ENCODE measurements at regions not wholly inside any gene's neighbourhood (a gene's known extent, or its start where the extent isn't known, plus 50 kb on each side); places are given as distances from the start of the nearest gene placed in this dataset.

DNA sequence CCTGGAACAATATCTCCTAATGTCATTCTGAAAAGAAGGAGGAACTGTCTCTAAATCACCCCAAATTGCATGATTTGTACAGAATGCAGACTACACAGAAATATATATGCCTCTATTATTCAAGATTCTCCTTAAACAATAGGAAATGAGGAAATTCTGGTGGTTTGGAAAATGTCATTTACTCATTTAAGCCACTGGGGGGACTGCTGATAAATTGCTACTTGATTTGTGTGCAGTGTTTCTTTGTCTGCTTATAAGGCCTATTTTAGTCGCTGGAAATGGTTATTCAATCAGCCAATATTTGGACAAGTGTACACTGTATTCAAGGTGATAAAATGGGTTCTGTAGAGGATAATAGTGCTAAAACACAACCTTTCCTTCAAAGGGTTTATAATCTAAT lies 801.9 kb upstream of the CELF4 start:
- DNase-seq (ENCODE audit: low read depth, low spot score), result no peak

DNA sequence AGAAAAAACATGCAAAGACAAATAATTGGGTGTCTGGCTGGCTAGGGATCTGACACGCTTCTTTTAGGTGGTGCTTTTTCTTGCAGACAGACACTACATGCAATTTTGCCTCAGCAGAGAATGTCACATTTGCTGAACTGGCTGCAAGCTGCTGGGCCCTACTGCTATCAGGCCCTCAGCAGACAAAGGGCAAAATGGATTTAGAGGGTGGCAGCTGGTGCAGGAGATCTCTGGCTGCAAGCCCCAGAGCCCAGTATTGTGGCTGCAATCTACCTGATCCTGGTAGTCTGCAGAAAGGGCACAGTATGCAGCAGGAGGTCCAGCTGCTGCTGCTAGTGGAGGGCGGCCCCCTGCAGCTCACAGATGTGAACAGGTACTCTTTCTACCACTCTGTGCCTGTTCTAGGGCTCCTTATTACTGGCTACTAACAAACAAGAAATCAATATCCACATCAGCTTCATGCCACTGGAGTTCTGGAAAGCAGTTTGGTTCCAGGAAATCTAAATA lies 796.7 kb upstream of the CELF4 start:
- no peak for DNase-seq (ENCODE audit: low read depth, low spot score)

DNA sequence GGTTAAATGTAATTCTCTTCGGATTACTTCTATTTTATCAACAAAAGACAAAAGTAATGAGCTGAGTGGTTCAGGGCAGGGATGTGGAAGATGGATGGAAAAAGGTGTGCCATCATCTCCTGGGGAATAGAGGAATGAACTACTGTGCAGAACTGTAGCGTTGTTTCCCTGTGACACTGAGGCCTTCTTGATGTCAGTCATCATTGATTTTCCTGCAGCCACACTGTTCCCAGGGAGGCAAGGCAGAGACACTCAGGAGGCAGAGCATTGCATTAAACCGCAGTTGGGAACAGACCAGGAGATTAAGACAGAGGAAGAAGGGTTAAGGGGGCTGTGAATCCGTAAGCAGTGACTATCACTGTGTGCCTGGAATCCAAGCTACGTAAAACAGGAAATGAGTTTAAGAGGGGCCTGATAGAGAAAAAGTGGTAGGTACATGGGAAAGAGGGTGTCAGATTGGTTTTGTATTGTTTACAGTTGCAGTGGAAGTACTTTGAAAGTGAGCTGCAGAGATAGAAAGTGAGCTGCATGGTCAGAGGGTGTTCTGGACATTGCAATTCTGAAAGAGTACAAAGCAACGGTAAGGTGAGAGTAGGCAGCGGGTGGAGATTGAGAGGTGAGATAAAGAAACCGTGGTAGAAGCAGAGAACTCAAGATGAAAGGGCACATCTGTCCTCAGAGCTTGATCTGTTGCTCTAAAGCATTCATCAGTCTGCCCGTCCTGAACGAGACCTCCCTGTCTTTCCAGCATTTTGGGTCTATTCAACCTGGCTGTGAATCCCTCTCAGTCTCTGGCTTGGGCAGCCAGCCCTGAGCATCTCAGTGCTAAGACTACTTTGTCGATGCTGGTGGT lies 793.4 kb upstream of the CELF4 start:
- DNase-seq (ENCODE audit: low read depth, low spot score), result no peak

DNA sequence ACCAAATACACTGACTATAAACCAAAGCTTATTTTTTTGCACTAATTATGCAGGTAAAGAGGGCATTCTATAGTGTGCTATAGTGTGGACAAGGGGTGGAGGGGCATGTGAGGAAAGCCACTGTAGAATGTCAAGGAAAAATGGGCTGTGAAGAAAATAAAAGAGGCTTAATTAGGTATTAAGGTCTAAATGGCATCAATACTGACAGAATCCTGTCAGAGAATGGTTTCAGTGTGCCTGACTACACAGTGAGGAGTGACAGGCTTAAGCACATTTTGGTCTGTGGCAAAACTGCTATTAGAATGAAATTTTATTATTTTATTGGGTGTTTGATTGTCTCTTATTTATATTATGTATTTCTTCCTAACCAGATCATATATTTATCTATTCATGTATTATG lies 787.6 kb upstream of the CELF4 start:
- no peak for DNase-seq (ENCODE audit: low read depth, low spot score)

DNA sequence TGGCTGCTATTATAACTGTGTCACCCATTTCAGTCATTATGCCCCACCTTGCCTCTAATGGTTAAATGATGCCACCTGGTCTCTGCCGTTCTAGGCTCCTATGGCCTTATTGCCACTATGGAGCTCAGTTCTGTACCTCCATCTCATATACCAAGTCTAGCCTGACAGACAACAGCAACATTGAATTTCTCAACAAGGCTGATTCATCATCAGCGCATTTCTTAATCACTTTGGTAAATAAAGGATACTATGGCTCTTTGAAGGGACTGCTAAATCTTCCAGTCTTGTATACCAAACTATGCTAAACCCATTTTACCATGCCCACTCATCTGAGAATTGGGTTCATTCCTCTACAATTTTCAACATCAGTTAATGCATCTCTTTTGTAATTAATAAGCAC lies 784.5 kb upstream of the CELF4 start:
- no peak for DNase-seq (ENCODE audit: low read depth, low spot score)

DNA sequence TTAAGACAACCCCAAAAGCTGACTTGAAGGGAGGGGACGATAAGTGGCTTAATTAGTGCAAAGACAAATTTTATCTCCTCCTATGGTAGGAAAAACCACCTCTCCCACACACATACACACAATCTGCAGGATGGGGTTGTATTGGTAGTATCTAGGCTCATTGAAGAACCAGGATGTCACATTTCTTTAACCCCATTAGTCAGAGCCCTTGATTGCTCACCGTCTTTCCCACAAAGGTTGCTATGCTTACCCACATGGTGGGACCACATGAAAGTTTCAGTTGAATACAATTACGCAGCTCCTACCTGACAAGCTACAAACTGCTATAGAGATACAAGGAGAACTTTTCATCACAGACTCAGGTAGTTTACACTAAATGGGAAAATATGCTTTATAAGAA lies 765.0 kb upstream of the CELF4 start:
- no peak for DNase-seq (ENCODE audit: low read depth, low spot score)

DNA sequence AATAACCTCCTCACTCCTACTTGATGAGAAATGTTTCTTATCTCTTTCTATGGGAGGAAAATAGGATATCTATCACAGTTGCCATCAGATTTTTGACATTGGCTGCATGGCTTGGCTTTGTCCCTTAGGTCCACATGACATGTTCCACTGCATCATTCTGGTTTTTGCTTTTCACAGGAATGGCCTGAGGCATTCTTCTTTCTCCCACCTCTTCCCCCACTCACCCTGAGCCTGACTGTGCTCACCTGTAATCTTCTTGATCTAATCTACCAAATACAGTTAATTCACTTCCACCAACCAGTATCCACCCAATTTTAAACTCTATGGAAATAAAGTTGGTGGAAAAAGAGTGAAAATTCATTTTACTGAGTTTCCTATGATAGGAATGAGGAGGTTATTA lies 763.5 kb upstream of the CELF4 start:
- DNase-seq (ENCODE audit: low read depth, low spot score), result no peak

DNA sequence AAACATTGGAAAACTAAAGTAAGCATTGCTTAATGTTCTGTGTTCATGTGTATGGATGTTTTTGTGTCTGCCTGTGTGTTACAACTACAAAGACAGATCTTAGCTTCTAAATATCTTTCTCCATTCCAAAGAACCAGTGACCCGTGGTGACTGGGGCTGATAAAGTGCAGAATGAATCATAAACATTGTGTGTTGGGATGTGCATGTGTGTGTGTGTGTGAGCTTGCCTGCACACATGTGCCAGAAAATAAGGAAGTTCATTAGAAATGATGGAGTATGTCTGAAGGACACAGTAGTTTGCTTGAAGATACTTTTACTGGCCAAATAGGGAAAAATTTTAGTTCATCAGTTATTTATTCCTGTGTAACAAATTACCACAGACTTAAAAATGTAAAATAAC lies 756.6 kb upstream of the CELF4 start:
- DNase-seq (ENCODE audit: low read depth, low spot score), result no peak

DNA sequence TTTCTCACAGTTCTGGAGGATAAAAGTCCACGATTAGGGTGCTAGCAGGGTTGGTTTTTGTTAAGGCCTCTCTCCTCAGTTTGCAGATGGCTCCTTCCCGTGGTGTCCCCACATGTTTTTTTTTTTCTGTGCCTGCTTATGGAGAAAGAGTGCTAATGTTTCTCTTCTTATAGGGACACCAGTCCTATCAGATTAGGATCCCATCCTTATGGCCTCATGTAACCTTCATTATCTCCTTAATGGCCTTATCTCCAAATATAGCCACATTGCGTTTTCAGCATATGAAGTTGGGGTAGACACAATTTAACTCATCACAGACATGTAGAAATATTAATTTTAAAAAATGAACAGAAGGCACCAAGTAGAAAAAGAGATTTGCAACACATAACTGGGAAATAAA lies 755.7 kb upstream of the CELF4 start:
- no peak for DNase-seq (ENCODE audit: low read depth, low spot score)

DNA sequence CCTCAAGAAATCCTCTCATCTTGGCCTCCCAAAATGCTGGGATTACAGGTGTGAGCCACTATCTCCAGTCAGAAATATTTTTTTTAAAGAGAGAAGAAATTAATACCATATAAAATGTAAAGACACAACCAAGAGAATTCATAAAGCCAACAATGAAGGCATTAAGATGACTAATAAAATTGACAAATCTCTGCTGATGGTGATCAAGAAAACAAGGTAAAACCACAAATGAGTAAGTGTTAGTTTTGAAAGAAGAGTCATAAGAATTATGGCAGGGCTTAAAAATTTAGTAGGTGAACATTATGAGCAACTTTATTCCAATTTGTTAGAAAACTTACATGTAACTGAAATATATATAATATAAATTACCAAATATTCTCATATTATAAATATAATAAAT lies 752.8 kb upstream of the CELF4 start:
- DNase-seq (ENCODE audit: low read depth, low spot score), result no peak

DNA sequence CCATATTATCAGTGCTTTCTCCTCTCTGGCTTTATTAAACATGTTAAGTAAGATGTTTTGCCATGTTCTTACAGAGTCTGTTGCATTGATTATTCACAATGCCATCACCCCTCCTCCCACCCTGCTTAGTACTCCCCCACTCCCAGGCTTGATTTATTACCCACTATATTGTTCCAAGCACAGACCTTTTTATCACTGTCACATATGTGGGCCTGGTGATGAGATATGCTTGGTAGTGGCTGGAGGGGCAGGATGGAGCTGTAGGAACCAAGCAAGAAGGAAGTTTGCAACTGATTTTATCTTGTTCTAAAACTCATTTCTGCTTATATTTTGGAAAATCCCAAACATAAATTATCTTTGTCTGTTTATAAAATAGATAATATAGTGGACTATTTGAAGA lies 748.2 kb upstream of the CELF4 start:
- DNase-seq (ENCODE audit: low read depth, low spot score), result no peak

DNA sequence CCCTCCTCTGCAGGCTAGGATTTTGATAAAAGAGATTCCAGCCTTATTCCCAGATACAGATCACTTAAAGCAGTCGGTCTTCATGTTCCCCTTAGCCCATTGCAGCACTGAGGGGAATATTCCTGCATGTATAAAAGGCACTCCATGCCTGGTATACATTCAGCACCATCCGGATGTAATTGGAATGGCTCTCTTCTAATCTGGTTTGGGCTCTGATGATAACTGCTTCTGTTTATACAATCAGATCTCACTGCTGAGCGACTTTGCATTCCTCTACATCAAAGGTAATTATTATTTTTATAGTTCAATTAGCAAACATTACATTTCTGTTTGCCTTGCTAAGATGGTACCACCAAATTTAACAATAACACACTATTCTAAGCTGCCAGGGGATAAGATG lies 746.9 kb upstream of the CELF4 start:
- DNase-seq (ENCODE audit: low read depth, low spot score), result no peak

DNA sequence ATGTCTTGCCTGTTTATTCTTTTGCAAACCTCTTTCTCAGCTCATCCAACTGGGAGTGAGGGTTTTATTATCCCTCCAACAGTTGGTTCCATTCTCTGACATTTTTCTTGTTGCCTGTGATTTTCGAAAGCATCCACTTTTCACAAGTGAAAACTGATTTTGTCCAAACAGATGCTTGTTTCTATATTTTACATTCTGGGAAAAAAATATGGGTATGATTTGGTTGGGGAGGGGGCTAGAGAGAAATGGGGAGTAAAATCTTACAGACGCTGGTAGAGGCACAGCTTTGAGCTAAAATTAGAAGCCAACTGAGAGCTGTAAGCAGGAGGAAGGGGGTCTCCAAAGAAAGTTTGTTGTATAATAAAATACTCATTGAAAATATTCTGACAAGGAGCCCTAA lies 745.3 kb upstream of the CELF4 start:
- DNase-seq (ENCODE audit: low read depth, low spot score), result no peak

DNA sequence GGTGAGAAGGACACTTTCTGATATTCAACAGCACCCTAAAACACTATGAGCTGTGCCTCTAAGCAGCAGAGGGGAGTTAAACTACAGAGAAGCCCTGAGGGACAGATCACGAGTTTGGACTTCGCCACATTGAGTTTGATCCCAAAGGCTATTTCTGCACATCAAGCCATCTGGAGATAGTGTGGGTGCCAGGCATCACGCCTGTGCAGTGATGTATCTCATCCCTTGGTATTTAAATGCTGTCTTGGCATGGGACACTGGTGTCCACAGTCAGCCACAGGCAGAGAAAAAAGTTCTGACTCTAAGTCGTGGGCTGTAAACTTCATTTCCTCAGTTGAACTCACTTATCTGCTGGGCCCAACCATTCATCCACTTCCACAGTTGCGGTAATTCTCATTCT lies 742.3 kb upstream of the CELF4 start:
- no peak for DNase-seq (ENCODE audit: low read depth, low spot score)

DNA sequence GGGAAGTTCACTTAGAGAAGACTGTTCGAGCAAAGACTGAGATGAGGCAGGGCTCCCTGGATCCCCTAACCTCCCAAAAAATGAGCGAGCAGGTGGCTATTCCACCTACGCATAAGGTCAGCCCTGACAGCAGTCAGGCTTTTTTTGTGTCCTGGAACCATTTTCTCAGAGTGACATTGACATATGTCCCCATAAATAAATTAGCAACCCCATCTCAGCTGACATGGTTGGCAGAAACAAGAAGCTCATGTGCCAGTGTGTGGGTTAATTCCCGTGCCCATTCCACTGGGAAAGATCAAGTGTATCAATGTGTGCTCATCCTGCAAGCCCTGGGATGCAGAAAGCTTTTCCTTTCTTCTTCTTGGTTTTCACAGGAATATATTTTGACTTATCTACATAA lies 740.4 kb upstream of the CELF4 start:
- no peak for DNase-seq (ENCODE audit: low read depth, low spot score)

DNA sequence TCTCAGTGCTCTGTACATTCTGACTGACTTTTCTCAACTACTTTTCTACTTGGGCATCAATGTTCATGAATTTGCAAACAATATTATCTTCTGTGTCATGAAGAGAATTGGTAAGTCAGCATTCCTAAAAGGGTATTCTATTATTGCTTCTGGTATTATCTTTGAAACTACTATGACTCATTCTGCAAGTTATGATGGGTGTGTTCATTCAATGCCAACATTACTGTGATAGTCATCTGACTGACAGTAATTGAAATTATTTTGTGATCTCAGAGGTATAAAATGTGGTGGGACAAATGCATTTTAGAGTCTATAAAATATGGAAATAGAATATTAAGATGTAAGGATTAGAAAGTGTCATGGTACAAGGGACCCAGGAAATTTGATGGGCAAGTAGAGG lies 736.0 kb upstream of the CELF4 start:
- no peak for DNase-seq (ENCODE audit: low read depth, low spot score)

DNA sequence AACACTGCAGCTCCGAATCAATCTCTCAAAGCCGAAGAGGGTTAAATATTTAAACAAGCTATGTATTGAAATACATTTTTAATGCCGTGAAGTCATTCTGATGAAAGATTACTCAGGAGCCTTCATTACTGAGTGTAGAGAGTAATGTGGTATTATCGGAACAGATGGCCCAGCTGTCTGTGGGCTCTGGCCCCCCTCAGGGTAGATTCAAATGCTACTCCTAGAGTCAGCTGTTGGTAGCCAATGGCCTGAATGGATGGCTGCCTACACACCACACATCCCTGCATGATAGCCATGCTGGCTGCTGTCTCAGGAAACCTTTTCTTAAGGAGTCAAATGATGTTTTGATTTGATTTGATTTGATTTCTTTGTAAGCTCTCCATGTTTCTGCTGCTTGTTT lies 732.3 kb upstream of the CELF4 start:
- DNase-seq (ENCODE audit: low read depth, low spot score), result no peak

DNA sequence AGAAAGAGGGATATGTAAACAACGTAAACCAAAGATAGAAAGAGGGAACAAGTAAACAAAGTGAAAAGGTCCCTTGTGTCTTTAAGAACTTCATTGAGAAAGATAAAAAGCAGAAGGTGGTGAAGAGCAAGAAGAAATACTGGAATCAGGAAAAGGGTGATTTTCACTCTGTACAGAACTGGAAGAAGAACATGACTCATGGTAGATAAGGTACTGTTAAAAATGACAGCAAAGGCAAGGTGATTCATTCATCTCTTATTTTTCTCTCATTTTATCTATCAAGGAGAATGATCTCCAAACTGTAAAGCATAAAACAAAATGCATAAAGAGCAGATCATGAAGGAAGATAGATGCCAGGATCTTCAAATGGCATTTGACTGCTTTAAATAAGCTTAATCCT lies 724.6 kb upstream of the CELF4 start:
- no peak for DNase-seq (ENCODE audit: low read depth, low spot score)

DNA sequence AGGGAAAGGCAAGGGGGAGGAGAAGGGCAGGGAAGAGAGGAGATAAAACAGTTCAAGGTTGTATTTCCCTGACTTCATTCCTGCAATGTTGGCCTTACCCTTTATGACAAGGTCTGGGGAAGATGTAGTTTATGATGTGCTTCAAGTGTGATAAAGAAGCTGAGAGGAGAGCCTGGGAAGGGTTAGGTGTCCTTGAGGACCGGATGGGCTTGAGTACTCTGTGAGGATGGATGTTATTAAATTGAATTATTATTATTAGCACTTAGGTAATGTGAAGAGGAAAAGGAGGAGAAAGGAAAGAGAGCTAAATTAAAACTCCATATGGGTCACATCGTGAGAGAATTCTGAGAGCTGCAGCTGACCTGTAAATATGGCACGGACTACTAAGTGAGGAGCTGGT lies 719.4 kb upstream of the CELF4 start:
- no peak for DNase-seq (ENCODE audit: low read depth, low spot score)

DNA sequence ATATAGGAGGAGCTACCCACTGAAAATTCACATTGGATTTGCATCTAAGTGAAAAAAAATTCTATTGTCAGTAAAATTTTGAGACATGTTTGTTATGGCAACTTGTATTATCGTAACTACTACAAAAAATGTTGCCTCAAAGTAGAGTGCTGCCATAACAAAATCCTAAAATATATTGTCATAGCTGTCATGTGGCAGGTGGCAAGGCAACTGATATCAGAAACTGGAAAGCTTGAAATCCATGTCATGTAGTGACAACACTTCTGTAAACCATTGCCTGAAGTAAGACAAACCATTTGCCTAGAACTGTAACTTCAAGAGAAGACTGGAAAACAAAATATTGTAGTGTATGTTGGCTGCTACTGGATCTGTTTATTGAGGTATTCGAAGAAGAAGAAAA lies 697.5 kb upstream of the CELF4 start:
- no peak for DNase-seq (ENCODE audit: low read depth, low spot score)

DNA sequence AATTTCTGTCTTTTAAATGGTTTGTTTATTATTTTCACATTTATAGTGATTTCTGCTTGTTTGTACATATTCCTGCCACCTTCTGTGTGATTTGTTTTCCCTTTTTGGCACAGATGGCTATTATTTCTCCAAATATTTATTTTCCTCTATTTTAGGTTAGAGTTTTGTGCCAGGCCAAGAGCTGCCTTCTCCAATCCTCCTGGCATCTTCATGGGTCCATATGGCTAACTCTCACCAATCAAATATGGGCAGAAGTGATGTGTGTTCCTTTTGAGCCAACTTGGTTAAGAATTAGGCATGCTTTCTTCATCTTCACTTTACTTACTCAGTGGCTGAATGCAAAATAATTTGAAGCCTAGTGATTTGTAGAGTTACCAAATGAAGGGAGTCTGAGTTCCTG lies 697.1 kb upstream of the CELF4 start:
- DNase-seq (ENCODE audit: low read depth, low spot score), result no peak

DNA sequence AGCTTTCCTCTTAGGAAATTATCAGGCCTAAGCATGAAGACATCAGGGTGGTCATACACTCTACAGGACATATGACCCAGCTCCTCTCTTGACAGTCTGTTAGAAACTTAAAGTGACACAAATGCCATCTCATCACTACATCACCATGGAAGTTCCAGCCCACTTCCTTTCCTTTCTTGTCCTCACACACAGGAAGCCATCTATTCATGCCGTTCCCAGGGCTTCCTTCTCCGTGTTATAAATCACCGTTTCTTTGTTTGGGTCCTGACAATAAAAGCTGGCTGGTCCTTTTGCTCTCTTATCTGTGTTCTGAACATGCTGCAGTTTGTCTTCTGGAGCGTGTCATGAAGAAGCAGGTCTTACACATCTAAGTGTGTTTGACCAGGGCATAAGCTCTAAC lies 692.1 kb upstream of the CELF4 start:
- DNase-seq (ENCODE audit: low read depth, low spot score), result no peak

DNA sequence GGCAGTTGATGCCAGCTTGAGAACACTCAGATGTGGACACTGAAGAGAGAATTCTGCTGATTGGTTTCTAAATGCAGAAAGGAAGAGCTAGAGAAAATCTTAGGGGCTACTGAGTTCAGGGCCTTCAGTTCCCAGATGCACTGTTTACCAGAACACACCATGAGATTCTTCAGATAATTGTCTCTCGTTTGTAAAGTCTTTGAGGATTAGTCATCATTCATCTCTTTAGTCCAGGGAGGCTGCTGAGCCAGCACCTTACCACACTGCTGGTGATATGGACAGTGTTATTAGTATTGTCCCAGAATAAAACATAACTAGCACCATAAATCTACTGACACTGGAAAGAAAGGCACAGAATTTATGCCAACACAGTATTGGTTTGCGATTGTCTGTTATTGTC lies 690.8 kb upstream of the CELF4 start:
- no peak for DNase-seq (ENCODE audit: low read depth, low spot score)

DNA sequence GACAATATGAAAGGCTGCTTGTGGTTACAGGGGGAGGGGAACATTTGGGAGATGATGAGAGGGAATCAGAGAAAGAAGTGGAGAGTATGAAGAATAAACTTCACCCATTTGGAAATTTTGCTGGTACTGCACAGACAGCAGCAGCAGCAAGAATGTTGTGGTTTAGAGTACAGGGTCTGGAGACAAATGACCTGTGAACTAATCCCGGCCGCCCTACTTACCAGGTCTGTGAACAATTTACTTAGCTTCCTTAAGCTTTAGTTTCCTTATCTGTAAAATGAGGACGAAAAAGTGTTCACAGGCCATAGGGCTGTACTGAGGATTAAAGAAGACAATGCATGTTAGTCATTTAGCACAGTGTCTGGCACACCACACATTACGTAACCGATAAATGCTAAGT lies 685.4 kb upstream of the CELF4 start:
- no peak for DNase-seq (ENCODE audit: low read depth, low spot score)
